H1 (cell line): ENCODE measurements at regions not wholly inside any gene's neighbourhood (a gene's known extent, or its start where the extent isn't known, plus 50 kb on each side); places are given as distances from the start of the nearest gene placed in this dataset.

Source experiments
- CEBPB ChIP-seq: IDR thresholded peaks from 2 replicates; pipeline ENCODE4 v1.6.1; 2012; ENCODE audit warnings: low read depth, low read length
- CHD7 ChIP-seq: fragments of 300-600 bp; sonication (generic); IDR thresholded peaks from 2 replicates; pipeline ENCODE4 v1.7.1; 2012; ENCODE audit warnings: low read length, moderate library complexity, mild to moderate bottlenecking, inconsistent platforms; ENCODE audit not compliant: insufficient replicate concordance
- TAF7 ChIP-seq: optimal IDR thresholded peaks from 2 replicates; pipeline ENCODE3; 2011; ENCODE audit warnings: low read depth, mild to moderate bottlenecking, inconsistent platforms, low read length, moderate library complexity, borderline replicate concordance

- no peak for TF ChIP-seq CHD7
- no peak for TF ChIP-seq TAF7
- TF ChIP-seq CEBPB: no peak
Measured at GRCh38 chr10:69723653-69724052, 78.1 kb upstream of the COL13A1 start (continued).
